HepG2 (cell line): ENCODE measurements at regions not wholly inside any gene's neighbourhood (a gene's known extent, or its start where the extent isn't known, plus 50 kb on each side); places are given as distances from the start of the nearest gene placed in this dataset.

Experiments used
- ATAC-seq: fragments of 200-7000 bp; cut with Tn5 transposase; 3 replicates; pipeline ENCODE4 v1.9.1; 2020; ENCODE audit warnings: mild to moderate bottlenecking, moderate library complexity
- BruUV-seq: library from RNA; stranded (reverse); fragments of 400-500 nt; replicated peaks from 2 replicates; lab custom pipeline; 2021; lab: Mats Ljungman, UMichigan
- CTCF ChIA-PET: fragments of 300-600 bp; formaldehyde crosslinking; extraction: SDS; loops from one replicate; lab custom pipeline; 2021; ENCODE audit warnings: low total read pairs, inconsistent platforms, low intra/inter-chr PET ratio; lab: Yijun Ruan, JAX
- POLR2A ChIA-PET: fragments of 350-600 bp; sonication (Branson Sonifier 250); formaldehyde crosslinking; loops from one replicate; lab custom pipeline; 2020; ENCODE audit warnings: antibody characterized with exemption, inconsistent platforms; lab: Yijun Ruan, JAX
- DNase-seq: peaks from one replicate; pipeline ENCODE4 v3.0.0-alpha.2; 2015; ENCODE audit warnings: low spot score
- FAIRE-seq: peaks from 3 replicates; lab custom pipeline; 2011; peaks lifted over from hg19 to GRCh38; lab: Jason Lieb, UNC
- H2AFZ ChIP-seq: one replicate; pipeline ENCODE4 v1.6.1; 2011; ENCODE audit warnings: low read length, inconsistent platforms
- H3K27ac ChIP-seq: fragments of 300-600 bp; 3 replicates; pipeline ENCODE4 v1.8.0; 2011; ENCODE audit warnings: mixed run types, mild to moderate bottlenecking, mixed read lengths, low read length, inconsistent platforms; ENCODE audit not compliant: insufficient read depth; ENCODE audit errors: extremely low read length
- H3K27me3 ChIP-seq, 2 experiments: fragments of 200-600 bp in 1 of 2; 2 replicates in 1 of 2; 3 replicates in 1 of 2; pipeline versions ENCODE4 v1.6.0 to v1.8.0; 2011; ENCODE audit warnings: low read length in 2 of 2, mild to moderate bottlenecking in 2 of 2, moderate library complexity in 2 of 2, inconsistent platforms in 1 of 2; ENCODE audit not compliant: insufficient read depth in 2 of 2, control insufficient read depth in 1 of 2
- H3K36me3 ChIP-seq, 2 experiments: fragments of 200-600 bp in 1 of 2; replicated peaks in 1 of 2; 2 replicates in 1 of 2; 3 replicates in 1 of 2; pipeline versions ENCODE4 v1.5.1 to v1.8.0; 2011; ENCODE audit warnings: low read length in 2 of 2, inconsistent platforms in 1 of 2; ENCODE audit not compliant: insufficient read depth in 2 of 2, control insufficient read depth in 1 of 2
- H3K4me1 ChIP-seq: 2 replicates; pipeline ENCODE4 v1.5.1; 2012; ENCODE audit warnings: low read length, inconsistent platforms; ENCODE audit not compliant: insufficient read depth
- H3K4me2 ChIP-seq: 2 replicates; pipeline ENCODE4 v1.6.0; 2011; ENCODE audit warnings: low read depth, low read length, inconsistent platforms
- H3K4me3 ChIP-seq, 3 experiments: fragments of 200-600 bp in 1 of 3; sonication (generic), shearing (Covaris generic) in 1 of 3; replicated peaks in 1 of 3; 2 replicates each; pipeline ENCODE4 v1.5.1; 2011 to 2016; ENCODE audit warnings: low read length in 3 of 3, inconsistent platforms in 2 of 3, low read depth in 2 of 3, mild to moderate bottlenecking in 2 of 3, control low read depth in 1 of 3, mixed read lengths in 1 of 3; ENCODE audit not compliant: insufficient read depth in 1 of 3
- H3K79me2 ChIP-seq: one replicate; pipeline ENCODE4 v1.6.1; 2011; ENCODE audit warnings: low read length, inconsistent platforms; ENCODE audit not compliant: insufficient read depth
- H3K9ac ChIP-seq: 2 replicates; pipeline ENCODE4 v1.6.0; 2011; ENCODE audit warnings: mild to moderate bottlenecking, low read depth, low read length, inconsistent platforms; ENCODE audit not compliant: insufficient read depth
- H3K9me3 ChIP-seq: 2 replicates; pipeline ENCODE4 v1.5.1; 2012; ENCODE audit warnings: mild to moderate bottlenecking, low read length
- H4K20me1 ChIP-seq: 2 replicates; pipeline ENCODE4 v1.6.0; 2011; ENCODE audit warnings: inconsistent platforms, mild to moderate bottlenecking, low read length, moderate library complexity; ENCODE audit not compliant: insufficient read depth
- CAMTA2 ChIP-seq: sonication (generic); formaldehyde crosslinking; IDR thresholded peaks from 2 replicates; pipeline ENCODE4 v1.4.0; 2020; ENCODE audit warnings: mild to moderate bottlenecking, missing genetic modification reagents, borderline replicate concordance
- ELF4 ChIP-seq: sonication (generic); formaldehyde crosslinking; IDR thresholded peaks from 2 replicates; pipeline ENCODE4 v1.5.0; 2020; ENCODE audit warnings: missing genetic modification reagents, mild to moderate bottlenecking, moderate library complexity, borderline replicate concordance
- NFIB ChIP-seq: sonication (generic); formaldehyde crosslinking; IDR thresholded peaks from 2 replicates; pipeline ENCODE4 v1.9.0; 2021; ENCODE audit warnings: missing genetic modification reagents, mild to moderate bottlenecking, borderline replicate concordance
- ZNF709 ChIP-seq: sonication (generic); formaldehyde crosslinking; IDR thresholded peaks from 2 replicates; pipeline ENCODE4 v1.5.0; 2020; ENCODE audit warnings: mild to moderate bottlenecking, missing genetic modification reagents
- WGBS: methylation state at CpG from one replicate; pipeline ENCODE4 v1.1.6; 2017; ENCODE audit warnings: low lambda C conversion rate; 5-methylcytosine and 5-hydroxymethylcytosine counted together
- in situ Hi-C: cut with HindIII; loops from 2 replicates; pipeline ENCODE4 v1.10.0; 2017; ENCODE audit warnings: low pct_unique_long_range_greater_than_20kb; ENCODE audit not compliant: extremely low pct_ligation_motif_present
- intact Hi-C: fragments of 100-400 bp; cut with micrococcal nuclease; formaldehyde crosslinking; loops from one replicate; pipeline ENCODE4 v1.10.0; 2022; ENCODE audit not compliant: unreplicated experiment
- TF ChIP-seq, protein P1 (sequence below): sonication (generic); formaldehyde crosslinking; IDR thresholded peaks from 2 replicates; pipeline ENCODE4 v1.8.1; 2022; ENCODE audit warnings: low read depth, mild to moderate bottlenecking, missing genetic modification reagents
- TF ChIP-seq, protein P2 (sequence below): sonication (generic); formaldehyde crosslinking; conservative IDR thresholded peaks from 2 replicates; pipeline ENCODE4 v1.8.0; 2022; ENCODE audit warnings: missing genetic modification reagents
- TF ChIP-seq, protein P3 (sequence below): sonication (generic); formaldehyde crosslinking; IDR thresholded peaks from 2 replicates; pipeline ENCODE4 v1.5.1; 2020; ENCODE audit warnings: missing genetic modification reagents, mild to moderate bottlenecking, borderline replicate concordance
- TF ChIP-seq, protein P4 (sequence below): sonication (generic); formaldehyde crosslinking; IDR thresholded peaks from 2 replicates; pipeline ENCODE4 v1.4.0; 2020; ENCODE audit warnings: missing genetic modification reagents

DNA sequence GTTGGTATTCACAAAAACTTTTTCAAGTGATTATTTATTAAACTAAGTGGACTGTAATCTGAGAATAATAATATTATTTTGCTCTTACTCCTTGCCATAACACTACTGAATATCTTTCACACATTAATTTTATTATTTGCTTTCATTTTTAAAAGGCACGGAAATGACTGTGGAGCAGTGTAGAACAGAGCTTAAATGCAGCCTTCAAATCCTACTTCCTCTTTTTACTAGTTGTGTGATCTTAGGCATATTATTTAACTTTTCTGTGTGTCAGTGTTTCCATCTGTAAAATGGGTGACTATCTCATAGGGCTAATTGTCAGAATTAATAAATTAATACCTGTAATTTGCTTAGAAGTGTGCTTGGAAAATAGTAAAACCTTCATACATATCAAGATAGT is 55.5 kb upstream of the SLC8A1 start (continued):
- TF ChIP-seq, protein P1, sequence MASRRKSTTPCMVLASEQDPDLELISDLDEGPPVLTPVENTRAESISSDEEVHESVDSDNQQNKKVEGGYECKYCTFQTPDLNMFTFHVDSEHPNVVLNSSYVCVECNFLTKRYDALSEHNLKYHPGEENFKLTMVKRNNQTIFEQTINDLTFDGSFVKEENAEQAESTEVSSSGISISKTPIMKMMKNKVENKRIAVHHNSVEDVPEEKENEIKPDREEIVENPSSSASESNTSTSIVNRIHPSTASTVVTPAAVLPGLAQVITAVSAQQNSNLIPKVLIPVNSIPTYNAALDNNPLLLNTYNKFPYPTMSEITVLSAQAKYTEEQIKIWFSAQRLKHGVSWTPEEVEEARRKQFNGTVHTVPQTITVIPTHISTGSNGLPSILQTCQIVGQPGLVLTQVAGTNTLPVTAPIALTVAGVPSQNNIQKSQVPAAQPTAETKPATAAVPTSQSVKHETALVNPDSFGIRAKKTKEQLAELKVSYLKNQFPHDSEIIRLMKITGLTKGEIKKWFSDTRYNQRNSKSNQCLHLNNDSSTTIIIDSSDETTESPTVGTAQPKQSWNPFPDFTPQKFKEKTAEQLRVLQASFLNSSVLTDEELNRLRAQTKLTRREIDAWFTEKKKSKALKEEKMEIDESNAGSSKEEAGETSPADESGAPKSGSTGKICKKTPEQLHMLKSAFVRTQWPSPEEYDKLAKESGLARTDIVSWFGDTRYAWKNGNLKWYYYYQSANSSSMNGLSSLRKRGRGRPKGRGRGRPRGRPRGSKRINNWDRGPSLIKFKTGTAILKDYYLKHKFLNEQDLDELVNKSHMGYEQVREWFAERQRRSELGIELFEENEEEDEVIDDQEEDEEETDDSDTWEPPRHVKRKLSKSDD: no peak

DNA sequence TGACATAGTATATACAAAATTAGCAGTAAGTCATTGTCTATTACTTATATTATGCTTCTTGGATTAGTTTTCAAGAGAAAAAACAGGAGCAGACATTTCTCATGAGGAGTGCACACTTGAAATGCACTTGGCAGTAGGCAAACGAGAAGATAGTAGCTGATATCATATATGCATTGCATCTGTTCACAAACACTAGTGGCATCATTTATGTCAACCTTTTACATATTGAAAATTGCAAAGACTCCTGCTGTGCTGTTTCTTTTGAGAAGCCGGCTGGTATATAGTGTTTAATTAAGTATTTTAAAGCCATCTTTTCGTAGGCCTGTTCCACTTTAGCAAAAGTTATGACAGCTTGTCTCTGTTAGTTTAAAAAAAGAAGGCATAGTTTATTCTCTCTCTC is 58.4 kb upstream of the SLC8A1 start:
- Histone ChIP-seq H3K79me2 (no peaks in the 10 kb centered on the region), H2AFZ (no peak overlapping the region), H3K27me3 (peaks cover 0 to 6% of the 10 kb centered on the region in 2 experiments; a peak in 1 of 5 replicates), H3K9me3 (no peaks in the 10 kb centered on the region), H3K27ac (no peak overlapping the region), H4K20me1 (no peaks in the 10 kb centered on the region), H3K4me1 (no peaks in the 10 kb centered on the region), H3K4me3 (no peak overlapping the region), H3K36me3 (no peaks in the 10 kb centered on the region), H3K4me2 (no peak overlapping the region), H3K9ac (no peak overlapping the region)
- POLR2A ChIA-PET: no interaction called here
- FAIRE-seq: no peak
- no peak for DNase-seq
- intact Hi-C loops (no loop called here), in situ Hi-C loops (no loop called here)
- ATAC-seq: no peak
- CTCF ChIA-PET: no interaction called here
- under 1% methylated on average over 3 of the region's 3 CpGs for WGBS
- no TSS peak for BruUV-seq
- TF ChIP-seq, protein P2, sequence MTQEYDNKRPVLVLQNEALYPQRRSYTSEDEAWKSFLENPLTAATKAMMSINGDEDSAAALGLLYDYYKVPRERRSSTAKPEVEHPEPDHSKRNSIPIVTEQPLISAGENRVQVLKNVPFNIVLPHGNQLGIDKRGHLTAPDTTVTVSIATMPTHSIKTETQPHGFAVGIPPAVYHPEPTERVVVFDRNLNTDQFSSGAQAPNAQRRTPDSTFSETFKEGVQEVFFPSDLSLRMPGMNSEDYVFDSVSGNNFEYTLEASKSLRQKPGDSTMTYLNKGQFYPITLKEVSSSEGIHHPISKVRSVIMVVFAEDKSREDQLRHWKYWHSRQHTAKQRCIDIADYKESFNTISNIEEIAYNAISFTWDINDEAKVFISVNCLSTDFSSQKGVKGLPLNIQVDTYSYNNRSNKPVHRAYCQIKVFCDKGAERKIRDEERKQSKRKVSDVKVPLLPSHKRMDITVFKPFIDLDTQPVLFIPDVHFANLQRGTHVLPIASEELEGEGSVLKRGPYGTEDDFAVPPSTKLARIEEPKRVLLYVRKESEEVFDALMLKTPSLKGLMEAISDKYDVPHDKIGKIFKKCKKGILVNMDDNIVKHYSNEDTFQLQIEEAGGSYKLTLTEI (CRISPR knock-in tag): no peak
- TF ChIP-seq ELF4 (no peak), ZNF709 (CRISPR knock-in tag) (no peak), CAMTA2 (CRISPR knock-in tag) (no peak), NFIB (CRISPR knock-in tag) (no peak)
- TF ChIP-seq, protein P3, sequence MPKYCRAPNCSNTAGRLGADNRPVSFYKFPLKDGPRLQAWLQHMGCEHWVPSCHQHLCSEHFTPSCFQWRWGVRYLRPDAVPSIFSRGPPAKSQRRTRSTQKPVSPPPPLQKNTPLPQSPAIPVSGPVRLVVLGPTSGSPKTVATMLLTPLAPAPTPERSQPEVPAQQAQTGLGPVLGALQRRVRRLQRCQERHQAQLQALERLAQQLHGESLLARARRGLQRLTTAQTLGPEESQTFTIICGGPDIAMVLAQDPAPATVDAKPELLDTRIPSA (CRISPR knock-in tag): no peak
- TF ChIP-seq, protein P4, sequence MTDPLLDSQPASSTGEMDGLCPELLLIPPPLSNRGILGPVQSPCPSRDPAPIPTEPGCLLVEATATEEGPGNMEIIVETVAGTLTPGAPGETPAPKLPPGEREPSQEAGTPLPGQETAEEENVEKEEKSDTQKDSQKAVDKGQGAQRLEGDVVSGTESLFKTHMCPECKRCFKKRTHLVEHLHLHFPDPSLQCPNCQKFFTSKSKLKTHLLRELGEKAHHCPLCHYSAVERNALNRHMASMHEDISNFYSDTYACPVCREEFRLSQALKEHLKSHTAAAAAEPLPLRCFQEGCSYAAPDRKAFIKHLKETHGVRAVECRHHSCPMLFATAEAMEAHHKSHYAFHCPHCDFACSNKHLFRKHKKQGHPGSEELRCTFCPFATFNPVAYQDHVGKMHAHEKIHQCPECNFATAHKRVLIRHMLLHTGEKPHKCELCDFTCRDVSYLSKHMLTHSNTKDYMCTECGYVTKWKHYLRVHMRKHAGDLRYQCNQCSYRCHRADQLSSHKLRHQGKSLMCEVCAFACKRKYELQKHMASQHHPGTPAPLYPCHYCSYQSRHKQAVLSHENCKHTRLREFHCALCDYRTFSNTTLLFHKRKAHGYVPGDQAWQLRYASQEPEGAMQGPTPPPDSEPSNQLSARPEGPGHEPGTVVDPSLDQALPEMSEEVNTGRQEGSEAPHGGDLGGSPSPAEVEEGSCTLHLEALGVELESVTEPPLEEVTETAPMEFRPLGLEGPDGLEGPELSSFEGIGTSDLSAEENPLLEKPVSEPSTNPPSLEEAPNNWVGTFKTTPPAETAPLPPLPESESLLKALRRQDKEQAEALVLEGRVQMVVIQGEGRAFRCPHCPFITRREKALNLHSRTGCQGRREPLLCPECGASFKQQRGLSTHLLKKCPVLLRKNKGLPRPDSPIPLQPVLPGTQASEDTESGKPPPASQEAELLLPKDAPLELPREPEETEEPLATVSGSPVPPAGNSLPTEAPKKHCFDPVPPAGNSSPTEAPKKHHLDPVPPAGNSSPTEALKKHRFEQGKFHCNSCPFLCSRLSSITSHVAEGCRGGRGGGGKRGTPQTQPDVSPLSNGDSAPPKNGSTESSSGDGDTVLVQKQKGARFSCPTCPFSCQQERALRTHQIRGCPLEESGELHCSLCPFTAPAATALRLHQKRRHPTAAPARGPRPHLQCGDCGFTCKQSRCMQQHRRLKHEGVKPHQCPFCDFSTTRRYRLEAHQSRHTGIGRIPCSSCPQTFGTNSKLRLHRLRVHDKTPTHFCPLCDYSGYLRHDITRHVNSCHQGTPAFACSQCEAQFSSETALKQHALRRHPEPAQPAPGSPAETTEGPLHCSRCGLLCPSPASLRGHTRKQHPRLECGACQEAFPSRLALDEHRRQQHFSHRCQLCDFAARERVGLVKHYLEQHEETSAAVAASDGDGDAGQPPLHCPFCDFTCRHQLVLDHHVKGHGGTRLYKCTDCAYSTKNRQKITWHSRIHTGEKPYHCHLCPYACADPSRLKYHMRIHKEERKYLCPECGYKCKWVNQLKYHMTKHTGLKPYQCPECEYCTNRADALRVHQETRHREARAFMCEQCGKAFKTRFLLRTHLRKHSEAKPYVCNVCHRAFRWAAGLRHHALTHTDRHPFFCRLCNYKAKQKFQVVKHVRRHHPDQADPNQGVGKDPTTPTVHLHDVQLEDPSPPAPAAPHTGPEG (CRISPR knock-in tag): no peak
